GM12874 (cell line): ENCODE measurements at regions not wholly inside any gene's neighbourhood (a gene's known extent, or its start where the extent isn't known, plus 50 kb on each side); places are given as distances from the start of the nearest gene placed in this dataset.

Source experiments
- TF ChIP-seq, protein P1 (sequence below): IDR thresholded peaks from 2 replicates; pipeline ENCODE4 v1.5.1; 2011; ENCODE audit warnings: low read depth, mild to moderate bottlenecking, control low read depth, low read length, moderate library complexity; ENCODE audit not compliant: insufficient read depth

DNA sequence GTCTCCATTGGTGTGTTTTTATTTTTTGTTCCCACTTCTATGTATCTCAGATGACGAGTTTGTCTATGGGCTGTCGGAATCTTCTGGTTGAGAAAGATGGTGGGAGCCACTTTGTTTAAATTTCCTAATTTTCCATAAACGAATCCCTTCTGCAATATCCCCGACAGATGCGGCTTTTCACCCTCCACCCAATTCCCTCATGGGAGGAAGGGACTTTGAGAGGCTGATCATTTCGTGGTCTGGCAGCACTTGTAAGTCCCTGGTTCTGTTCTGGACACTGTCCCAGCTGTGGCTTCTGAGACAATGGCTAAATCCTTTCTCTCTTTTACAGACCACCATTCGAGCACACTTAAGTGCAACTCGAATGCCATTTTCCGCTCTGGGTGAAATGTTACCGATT lies 72.2 kb upstream of the PUDP start:
- TF ChIP-seq, protein P1, sequence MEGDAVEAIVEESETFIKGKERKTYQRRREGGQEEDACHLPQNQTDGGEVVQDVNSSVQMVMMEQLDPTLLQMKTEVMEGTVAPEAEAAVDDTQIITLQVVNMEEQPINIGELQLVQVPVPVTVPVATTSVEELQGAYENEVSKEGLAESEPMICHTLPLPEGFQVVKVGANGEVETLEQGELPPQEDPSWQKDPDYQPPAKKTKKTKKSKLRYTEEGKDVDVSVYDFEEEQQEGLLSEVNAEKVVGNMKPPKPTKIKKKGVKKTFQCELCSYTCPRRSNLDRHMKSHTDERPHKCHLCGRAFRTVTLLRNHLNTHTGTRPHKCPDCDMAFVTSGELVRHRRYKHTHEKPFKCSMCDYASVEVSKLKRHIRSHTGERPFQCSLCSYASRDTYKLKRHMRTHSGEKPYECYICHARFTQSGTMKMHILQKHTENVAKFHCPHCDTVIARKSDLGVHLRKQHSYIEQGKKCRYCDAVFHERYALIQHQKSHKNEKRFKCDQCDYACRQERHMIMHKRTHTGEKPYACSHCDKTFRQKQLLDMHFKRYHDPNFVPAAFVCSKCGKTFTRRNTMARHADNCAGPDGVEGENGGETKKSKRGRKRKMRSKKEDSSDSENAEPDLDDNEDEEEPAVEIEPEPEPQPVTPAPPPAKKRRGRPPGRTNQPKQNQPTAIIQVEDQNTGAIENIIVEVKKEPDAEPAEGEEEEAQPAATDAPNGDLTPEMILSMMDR: no peak

DNA sequence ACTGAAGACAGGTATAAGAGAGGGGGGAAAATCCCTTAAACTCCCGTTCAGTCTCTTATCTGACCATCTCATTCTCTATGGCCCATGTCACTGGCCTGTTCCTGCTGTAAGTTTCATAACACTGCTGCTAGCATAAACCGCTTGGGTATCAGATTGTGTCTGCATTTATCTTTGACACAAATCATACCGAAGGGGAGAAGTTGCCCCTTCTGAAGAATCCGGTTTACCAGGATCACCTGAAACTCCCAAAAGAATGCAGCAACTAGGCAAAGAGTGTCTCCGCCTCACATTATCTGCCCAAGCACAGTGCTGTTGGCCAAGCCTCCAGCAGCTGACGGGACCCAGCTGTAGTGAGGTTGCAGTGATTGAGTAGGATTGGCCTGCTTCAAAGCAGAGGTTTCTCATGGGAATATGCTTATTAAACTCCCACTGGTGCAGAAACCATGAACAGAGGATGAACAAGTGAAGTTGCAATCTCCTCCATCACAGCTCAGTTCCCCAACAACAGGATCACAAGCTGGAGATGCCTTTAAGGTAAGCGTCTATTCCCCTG lies 71.3 kb upstream of the PUDP start:
- TF ChIP-seq, protein P1: no peak

DNA sequence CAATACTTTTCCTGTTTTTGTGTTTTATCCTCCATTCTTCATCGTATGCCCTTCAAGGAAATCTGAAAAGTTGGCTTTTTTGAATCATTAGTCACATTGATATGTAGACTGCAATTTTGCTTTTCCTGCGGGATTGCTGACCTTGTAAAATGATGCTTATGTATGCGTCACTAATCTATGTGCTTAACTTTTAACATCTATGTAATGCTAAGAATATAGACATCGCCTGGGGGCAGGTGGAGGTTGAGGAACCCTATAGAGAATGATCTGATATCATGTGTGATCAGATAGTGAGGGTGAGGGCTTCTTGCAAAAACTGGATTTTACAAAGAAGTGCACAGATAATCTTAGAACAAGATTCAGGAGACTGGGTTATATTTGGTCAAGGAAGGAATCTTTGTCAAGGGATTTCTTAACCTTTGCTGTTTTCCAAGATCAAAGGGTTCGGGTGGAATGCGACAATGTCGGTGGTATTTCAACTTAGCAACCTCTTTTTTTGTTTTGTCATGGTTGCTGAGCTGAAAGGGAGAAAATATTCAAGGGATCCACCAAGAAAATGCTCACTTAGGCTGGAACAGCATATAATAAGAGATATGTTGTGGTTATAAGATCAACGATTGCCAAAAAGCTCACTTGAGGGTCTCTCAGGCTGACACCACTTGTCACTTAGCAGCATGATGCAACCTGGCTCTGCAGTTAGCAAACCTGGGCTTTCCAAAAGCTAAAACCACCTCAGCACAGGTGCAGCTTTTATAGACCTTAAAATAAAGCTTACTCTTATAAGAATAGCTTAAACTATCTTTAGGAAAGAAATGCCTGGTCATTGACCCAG lies 70.6 kb upstream of the PUDP start:
- TF ChIP-seq, protein P1: no peak

DNA sequence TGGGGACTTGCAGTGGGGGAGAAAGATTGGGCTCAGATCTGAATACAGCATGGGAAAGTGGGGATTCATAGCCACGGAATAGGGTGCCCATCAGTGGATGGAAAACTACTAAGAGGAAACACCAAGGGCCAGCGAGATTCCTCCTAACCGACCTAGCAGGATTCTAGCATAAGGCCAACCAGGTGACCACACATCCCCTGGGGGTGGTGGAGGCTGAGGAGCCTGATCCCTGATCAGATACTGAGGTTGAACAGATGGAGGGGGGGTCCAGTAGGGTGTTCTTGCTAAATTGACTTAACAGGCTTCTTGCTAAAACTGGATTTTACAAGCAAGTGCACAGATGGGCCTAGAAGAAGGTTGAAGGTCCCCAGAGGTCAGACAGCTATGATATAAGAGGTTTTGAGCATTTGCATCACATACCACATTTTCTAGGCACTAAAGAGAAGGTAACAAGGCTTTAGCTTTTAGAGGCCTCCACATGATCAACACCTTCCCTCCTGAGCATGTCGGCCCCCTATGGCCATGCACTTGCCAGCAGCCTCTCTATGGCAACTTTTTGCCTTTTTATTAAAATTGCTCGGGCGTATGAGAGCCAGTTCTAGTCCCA lies 69.1 kb upstream of the PUDP start:
- TF ChIP-seq, protein P1: no peak

DNA sequence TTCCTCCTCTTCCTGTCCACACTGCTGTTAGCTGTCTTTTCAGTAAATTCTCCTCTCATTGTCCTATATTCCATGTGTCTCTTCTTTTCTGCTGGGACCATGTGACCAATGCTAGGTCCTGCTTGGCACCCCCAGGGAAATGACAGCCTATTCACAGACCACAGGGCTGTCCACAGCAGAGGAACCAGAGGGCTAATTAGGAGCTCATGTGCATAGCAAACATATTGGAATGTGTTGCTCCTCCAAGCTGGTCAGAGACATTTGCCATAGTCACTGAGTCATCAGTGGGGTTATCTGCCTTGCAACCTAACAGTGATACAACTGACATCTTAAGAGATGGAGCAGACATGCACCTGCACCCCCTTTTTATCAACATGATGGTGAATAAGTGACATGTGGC lies 67.9 kb upstream of the PUDP start:
- TF ChIP-seq, protein P1: no peak

DNA sequence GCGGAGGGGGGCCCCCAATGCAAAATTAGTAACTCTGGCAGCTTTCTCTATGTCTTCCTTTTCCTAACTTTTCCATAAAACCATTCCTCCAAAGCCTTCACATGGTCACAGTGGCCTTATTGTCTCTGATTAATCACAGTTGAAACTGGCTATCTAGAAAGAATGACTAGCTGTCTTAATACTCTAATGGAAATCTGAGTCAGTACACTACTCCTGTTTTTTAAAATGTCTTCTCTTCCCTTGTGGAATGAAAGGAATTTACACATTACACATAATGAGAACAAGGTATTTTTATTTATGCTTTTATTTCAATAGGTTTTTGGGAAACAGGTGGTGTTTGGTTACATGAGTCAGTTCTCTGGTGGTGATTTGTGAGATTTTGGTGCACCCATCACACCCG lies 66.3 kb upstream of the PUDP start:
- TF ChIP-seq, protein P1: no peak

DNA sequence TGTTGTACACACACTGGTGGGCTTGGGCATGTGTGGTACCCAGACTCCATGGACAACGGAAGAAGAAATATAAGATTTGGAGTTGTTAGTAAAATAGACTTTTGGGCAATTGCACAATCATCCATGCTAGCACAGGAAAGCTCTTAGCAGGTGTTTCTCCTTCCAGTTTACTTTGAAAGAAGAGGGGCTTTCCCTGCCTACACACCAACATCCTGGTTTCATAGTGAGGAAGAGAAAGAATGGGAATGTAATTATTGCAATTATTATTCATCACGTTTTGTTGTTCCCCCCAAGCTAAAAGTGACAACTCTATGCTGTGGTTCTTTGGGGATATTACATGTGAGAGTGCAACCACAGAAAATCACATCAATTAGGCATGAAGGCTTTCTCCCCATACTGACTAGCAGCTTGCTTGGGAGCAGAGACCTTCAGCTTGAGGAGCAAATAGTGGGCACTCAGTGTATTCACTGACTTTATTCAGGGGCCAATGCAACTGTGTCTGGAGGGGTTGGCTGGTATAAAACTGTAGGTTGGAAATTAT lies 57.2 kb upstream of the PUDP start:
- TF ChIP-seq, protein P1: no peak
